ENCODE measurements at regions not wholly inside any gene's neighbourhood (a gene's known extent, or its start where the extent isn't known, plus 50 kb on each side); places are given as distances from the start of the nearest gene placed in this dataset.

GRCh38 chr5:112647428-112647827 lies 90.3 kb upstream of the APC start:
- no peaks in the 10 kb centered on the region for H3K9me3 ChIP-seq

DNA sequence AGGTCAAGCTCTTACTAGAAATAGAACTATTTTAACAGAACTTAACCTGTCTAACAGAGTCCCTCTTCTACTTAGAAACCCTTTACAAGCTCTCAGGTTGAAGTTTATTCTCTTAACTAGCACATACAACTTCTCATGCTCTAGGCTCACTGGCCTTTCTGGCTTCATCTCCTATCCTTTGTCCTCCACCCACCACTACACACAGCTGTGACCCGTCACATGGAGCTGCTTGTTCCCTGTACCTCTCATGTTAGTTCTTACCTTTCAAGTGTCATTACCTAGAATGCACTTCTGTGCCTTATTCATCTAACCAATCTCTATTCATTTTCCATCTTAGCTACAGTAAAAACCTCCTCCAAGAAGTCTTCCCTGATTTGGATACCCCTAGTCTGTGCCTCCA lies 89.4 kb upstream of the APC start:
- Histone ChIP-seq H3K27ac (no peak overlapping the region), H3K36me3 (no peaks in the 10 kb centered on the region), H3K27me3 (no peaks in the 10 kb centered on the region), H3K9me3 (no peaks in the 10 kb centered on the region), H3K4me3 (no peak overlapping the region), H3K4me1 (peaks cover 3% of the 10 kb centered on the region)
- no peak for TF ChIP-seq POLR2AphosphoS5 (IDR thresholded peaks at IDR 0.05)
- 91% methylated on average over 1 of the region's 1 CpG for WGBS
- no peak for DNase-seq (ENCODE audit: low spot score in 2 of 2)

More at GRCh38 chr5:112647428-112647827, 90.3 kb upstream of the APC start:
- DNase-seq (ENCODE audit: low spot score in 2 of 2): no peak
- H3K4me1 ChIP-seq: peaks cover 3% of the 10 kb centered on the region
- no peak overlapping the region for H3K4me3 ChIP-seq
- WGBS: 61% methylated on average over 1 of the region's 1 CpG
- no peak overlapping the region for H3K27ac ChIP-seq
- no peaks in the 10 kb centered on the region for H3K36me3 ChIP-seq
- no peaks in the 10 kb centered on the region for H3K27me3 ChIP-seq
- TF ChIP-seq POLR2A (IDR thresholded peaks at IDR 0.05): no peak
- TF ChIP-seq, protein P1, sequence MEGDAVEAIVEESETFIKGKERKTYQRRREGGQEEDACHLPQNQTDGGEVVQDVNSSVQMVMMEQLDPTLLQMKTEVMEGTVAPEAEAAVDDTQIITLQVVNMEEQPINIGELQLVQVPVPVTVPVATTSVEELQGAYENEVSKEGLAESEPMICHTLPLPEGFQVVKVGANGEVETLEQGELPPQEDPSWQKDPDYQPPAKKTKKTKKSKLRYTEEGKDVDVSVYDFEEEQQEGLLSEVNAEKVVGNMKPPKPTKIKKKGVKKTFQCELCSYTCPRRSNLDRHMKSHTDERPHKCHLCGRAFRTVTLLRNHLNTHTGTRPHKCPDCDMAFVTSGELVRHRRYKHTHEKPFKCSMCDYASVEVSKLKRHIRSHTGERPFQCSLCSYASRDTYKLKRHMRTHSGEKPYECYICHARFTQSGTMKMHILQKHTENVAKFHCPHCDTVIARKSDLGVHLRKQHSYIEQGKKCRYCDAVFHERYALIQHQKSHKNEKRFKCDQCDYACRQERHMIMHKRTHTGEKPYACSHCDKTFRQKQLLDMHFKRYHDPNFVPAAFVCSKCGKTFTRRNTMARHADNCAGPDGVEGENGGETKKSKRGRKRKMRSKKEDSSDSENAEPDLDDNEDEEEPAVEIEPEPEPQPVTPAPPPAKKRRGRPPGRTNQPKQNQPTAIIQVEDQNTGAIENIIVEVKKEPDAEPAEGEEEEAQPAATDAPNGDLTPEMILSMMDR (IDR thresholded peaks at IDR 0.05): no peak
- TF ChIP-seq POLR2AphosphoS5 (IDR thresholded peaks at IDR 0.05): no peak
- TF ChIP-seq EP300 (IDR thresholded peaks at IDR 0.05): no peak

DNA sequence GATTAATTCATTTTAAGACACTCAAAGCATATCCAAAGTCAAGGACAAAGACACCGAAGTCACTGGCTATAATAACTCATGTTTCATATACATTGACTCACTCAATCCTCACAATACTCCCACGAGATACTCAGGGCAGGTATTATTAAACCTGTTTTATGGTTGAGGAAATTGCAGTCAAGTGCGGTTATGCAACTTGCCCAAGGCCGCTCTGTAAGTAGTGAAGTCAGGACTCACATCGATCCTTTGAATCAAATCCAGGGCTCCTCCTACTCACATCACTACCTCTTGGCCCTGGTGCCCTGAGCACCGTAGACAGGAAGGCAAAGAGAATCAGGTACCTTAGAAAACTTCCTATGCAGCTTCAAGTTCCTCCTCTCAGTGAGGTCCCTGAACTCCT lies 87.8 kb upstream of the APC start:
- DNase-seq (ENCODE audit: low spot score in 2 of 2): no peak

GRCh38 chr5:112653638-112654205 lies 84.0 kb upstream of the APC start:
- Histone ChIP-seq H3K36me3 (no peaks in the 10 kb centered on the region), H3K27me3 (no peaks in the 10 kb centered on the region), H3K9me3 (no peaks in the 10 kb centered on the region), H3K4me3 (no peak overlapping the region), H3K27ac (no peak overlapping the region), H3K4me1 (peaks cover 3% of the 10 kb centered on the region)
- DNase-seq (ENCODE audit: low spot score in 2 of 2): no peak
- no peak for TF ChIP-seq EP300 (IDR thresholded peaks at IDR 0.05)
- 73% methylated on average over 5 of the region's 5 CpGs for WGBS

More for the DNA sequence above, 87.8 kb upstream of the APC start:
- no peaks in the 10 kb centered on the region for H3K36me3 ChIP-seq
- no peaks in the 10 kb centered on the region for H3K27me3 ChIP-seq
- H3K4me3 ChIP-seq: no peak overlapping the region
- no peak overlapping the region for H3K27ac ChIP-seq
- no peak for TF ChIP-seq POLR2A (IDR thresholded peaks at IDR 0.05)
- no peak for TF ChIP-seq POLR2AphosphoS5 (IDR thresholded peaks at IDR 0.05)
- TF ChIP-seq EP300 (IDR thresholded peaks at IDR 0.05): no peak
- TF ChIP-seq, protein P1 (IDR thresholded peaks at IDR 0.05): no peak
- WGBS: 51% methylated on average over 6 of the region's 6 CpGs
- peaks cover 3% of the 10 kb centered on the region for H3K4me1 ChIP-seq
- no peaks in the 10 kb centered on the region for H3K9me3 ChIP-seq

DNA sequence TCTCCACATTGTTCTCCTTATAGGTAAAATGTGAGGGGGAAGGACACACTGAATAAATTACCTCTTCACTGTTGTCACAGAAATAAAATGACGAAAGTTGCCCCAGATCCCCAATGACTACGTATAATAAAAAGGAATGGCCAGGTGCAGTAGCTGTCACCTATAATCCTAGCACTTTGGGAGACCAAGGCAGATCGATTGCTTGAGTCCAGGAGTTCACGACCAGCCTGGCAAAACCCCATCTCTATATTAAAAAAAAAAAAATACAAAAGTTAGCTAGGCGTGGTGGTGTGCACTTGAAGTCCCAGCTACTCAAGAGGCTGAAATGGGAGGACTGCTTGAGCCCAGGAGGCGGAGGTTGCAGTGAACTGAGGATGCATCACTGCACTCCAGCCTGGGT lies 82.2 kb upstream of the APC start:
- Histone ChIP-seq H3K4me1 (no peaks in the 10 kb centered on the region), H3K36me3 (no peaks in the 10 kb centered on the region), H3K27ac (no peak overlapping the region), H3K4me3 (no peak overlapping the region), H3K9me3 (no peaks in the 10 kb centered on the region), H3K27me3 (no peaks in the 10 kb centered on the region)
- no peak for DNase-seq (ENCODE audit: low spot score in 2 of 2)
- WGBS: 93% methylated on average over 6 of the region's 6 CpGs
- TF ChIP-seq, protein P1 (IDR thresholded peaks at IDR 0.05): no peak
- TF ChIP-seq EP300 (IDR thresholded peaks at IDR 0.05) (no peak), POLR2A (IDR thresholded peaks at IDR 0.05) (no peak), POLR2AphosphoS5 (IDR thresholded peaks at IDR 0.05) (no peak)

DNA sequence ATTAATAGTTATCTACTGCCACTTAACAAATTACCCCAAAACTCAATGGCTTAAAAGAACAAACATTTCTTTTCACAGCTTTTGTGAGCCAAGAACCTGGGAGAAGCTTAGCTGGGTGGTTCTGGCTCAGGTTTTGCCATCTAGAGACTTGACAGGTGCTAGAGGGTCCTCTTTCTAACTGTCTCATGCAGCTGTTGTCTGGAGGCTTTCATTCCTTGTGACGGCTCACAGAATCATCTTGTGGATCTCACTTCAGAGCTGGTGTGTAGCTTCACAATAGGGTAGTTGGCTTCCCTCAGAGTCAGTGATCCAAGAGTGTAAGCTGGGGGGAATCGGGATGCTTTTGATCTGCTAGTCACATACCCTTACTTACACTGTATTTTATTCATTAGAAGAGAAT lies 81.2 kb upstream of the APC start:
- TF ChIP-seq POLR2A (IDR thresholded peaks at IDR 0.05) (no peak), EP300 (IDR thresholded peaks at IDR 0.05) (no peak), POLR2AphosphoS5 (IDR thresholded peaks at IDR 0.05) (no peak)
- TF ChIP-seq, protein P1 (IDR thresholded peaks at IDR 0.05): no peak
- Histone ChIP-seq H3K27ac (no peak overlapping the region), H3K4me3 (no peak overlapping the region), H3K4me1 (no peaks in the 10 kb centered on the region), H3K9me3 (no peaks in the 10 kb centered on the region), H3K36me3 (no peaks in the 10 kb centered on the region), H3K27me3 (no peaks in the 10 kb centered on the region)
- DNase-seq (ENCODE audit: low spot score in 2 of 2): no peak
- WGBS: 95% methylated on average over 2 of the region's 2 CpGs

Data from suprapubic skin (tissue), 4 donors.